HG02678 (cell line): ENCODE measurements at regions not wholly inside any gene's neighbourhood (a gene's known extent, or its start where the extent isn't known, plus 50 kb on each side); places are given as distances from the start of the nearest gene placed in this dataset.
"Not testable (repeated sequence)": the region's sequence is repeated elsewhere in the genome, so short reads cannot be mapped to it uniquely, and the experiment has no call there.

Experiments
- ATAC-seq: cut with Tn5 transposase; IDR thresholded peaks from one replicate; pipeline ENCODE4 v1.9.1; 2021; ENCODE audit warnings: mild to moderate bottlenecking, moderate library complexity; ENCODE audit not compliant: unreplicated experiment

DNA sequence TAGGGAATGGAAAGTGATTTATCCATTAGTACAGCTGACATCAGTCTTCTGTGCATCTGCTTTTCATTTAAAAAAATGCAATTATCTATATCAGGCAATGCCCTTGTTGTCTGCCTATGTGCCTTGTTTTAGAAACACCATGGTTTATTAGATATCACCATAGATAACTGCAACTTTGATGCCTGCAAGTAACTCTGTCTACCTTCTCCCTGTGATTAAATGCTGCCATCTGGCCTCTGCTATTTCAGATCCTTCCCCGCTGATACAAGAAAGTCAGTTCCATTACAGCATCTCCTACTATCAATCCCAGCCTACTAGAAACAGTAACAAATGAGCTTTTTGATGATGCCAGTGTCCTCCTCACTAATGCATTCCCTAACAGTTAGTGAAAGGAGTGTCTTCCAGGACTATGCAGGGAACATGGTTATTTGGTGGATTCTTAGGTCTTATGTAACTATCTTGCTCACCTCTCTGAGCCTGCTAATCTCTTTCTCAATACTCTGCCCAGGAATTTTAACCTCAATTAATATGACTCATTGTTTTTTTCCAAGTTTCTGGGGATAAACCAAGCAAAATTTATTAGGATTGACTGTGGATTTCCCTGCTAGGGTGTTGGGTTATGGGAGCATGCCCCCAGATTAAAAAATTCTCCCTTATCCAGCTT lies 444.9 kb downstream of the RAPGEF2 start:
- ATAC-seq: no peak

- ATAC-seq: no peak
Measured at GRCh38 chr4:159549098-159549518, 446.2 kb downstream of the RAPGEF2 start.

- ATAC-seq: no peak
Measured at GRCh38 chr4:159551281-159551680, 448.4 kb downstream of the RAPGEF2 start.

GRCh38 chr4:159552979-159553768 lies 450.3 kb downstream of the RAPGEF2 start:
- no peak for ATAC-seq

DNA sequence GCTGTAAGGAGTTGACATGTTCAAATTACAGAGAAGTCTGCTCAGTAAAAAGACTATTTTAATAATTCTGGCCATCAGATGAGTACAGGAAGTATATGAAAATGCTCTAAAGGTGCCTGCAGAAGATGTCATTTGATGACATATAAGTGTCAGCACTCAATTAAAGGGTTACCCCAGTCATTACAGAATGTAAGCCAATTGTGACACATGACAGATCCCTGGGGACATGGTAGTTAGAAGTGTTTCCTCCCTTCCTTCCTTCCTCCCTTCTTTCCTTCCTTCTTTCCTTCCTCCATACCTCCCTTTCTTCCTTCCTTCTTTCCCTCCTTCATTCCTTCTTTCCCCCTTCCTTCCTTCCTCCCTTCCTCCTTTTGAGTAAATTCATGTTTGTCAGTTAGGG lies 453.0 kb downstream of the RAPGEF2 start:
- no peak for ATAC-seq

DNA sequence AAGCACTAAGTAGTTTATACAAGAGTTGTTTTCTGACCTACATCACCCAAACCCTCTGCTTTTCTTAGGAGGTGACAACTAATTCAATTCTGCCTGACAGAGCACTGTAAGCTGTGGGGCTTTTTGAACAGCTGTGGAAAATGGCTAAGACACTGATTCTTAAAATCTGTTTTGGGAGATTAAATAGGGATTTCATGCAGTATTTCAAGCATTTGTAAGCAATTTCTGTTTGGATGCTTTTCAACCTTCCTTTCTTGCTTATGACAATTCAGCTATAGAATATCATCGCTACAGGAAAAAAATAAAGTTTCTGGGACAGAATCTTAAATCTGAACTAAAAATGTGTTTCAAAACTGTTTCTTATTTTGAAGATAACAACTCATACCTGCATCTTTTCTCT lies 459.5 kb downstream of the RAPGEF2 start:
- ATAC-seq: no peak

GRCh38 chr4:159563257-159563656 lies 460.4 kb downstream of the RAPGEF2 start:
- no peak for ATAC-seq

GRCh38 chr4:159564615-159565014 lies 461.7 kb downstream of the RAPGEF2 start:
- no peak for ATAC-seq

- ATAC-seq: no peak
Measured at GRCh38 chr4:159566786-159567185, 463.9 kb downstream of the RAPGEF2 start.

DNA sequence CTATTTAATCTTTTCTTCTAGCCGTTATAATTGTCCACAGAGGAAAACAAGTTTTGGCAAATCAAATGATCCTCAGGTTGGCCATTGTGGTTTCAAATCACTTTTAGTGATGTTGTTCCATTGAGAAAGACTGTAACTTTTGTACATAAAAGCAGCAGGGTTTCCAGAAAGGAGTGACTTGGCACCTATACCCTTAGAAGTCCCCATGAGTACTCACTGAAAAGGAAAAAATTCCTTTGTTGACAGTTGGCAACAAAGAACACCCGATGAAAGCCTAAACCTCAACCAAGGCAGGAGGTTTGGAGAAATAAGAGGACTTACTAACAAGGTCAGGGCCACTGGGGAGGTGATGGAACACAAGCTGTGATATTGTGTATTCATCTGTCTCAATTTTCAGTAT lies 474.4 kb downstream of the RAPGEF2 start:
- ATAC-seq: no peak

DNA sequence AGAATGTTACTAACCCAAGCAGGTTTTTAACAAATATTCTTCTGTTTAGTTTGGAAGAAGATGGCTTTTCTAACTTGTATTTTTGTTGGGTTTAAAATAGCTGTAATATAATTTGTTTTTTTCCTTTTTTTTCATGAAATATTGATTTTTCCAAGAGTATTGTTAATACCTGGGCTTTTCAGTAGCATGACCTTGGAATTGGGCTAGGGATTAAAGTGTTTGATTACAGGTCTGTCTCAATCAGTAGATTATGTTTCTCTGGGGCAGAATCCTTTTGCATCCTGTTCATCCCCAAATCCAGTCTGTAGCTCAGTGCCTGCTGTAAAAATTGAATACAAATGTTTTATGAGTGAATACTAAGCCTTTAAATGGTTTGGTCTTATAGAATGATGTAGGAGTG lies 479.8 kb downstream of the RAPGEF2 start:
- ATAC-seq: no peak

DNA sequence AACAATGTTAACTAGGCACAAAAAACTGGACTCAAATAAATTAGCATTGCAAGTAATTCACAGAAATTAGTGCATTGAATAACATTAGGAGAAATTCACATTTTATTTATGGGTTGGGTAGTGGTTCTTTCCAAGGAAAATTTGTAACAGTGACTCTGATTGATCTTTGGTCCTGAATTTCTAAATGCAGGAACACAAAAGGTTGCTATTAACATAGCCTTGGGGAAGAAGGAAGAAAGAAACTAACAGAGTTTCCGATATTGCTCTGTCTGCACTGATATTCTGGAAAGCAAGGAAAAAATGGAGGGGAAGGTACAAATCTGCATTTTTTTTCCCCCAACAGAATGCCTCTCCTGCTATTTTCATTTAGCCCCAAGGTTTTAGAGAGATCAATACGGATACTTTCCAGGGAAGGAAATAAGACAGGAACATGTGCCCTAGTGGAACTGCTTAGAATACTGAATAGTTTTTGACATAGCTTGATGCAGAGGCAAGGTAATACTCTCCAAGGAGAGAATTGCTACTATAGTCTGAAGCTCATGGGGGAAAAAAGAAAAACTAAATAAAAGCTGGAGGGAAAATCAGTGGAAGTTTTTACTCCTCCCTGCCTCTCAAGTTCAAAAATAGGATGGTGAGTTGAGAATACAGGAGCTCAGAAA lies 490.1 kb downstream of the RAPGEF2 start:
- ATAC-seq: no peak

DNA sequence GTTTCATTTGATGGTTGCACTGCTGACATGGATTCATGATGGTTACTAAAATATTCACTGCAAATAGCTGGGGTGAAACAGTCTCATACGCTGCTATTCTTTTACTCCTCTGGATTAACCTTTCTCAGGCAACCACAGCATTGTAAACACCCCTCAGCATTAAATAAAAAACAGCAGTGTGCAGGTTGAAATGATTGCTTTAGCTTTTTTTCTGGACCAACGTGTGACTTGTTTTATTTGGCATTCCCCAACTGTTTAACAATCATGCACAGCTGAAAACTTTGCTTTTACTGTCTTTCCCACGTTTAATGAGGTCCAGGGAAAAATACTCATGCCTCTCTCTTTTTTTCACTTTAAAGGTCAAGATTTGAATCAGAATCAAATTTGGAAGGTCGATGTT lies 490.8 kb downstream of the RAPGEF2 start:
- ATAC-seq: no peak

- ATAC-seq: no peak
Measured at GRCh38 chr4:159594576-159594975, 491.7 kb downstream of the RAPGEF2 start.

DNA sequence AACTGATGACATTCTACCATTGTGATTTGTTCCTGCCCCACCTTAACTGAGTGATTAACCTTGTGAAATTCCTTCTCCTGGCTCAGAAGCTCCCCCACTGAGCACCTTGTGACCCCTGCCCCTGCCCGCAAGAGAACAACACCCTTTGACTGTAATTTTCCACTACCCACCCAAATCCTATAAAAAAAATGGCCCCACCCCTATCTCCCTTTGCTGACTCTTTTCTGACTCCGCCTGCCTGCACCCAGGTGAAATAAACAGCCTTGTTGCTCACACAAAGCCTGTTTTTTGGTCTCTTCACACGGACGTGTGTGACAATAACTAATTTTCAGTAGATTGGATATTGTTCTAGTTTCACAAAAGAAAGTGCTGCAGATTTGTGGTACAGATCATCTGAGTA lies 492.2 kb downstream of the RAPGEF2 start:
- ATAC-seq: not testable (repeated sequence)

DNA sequence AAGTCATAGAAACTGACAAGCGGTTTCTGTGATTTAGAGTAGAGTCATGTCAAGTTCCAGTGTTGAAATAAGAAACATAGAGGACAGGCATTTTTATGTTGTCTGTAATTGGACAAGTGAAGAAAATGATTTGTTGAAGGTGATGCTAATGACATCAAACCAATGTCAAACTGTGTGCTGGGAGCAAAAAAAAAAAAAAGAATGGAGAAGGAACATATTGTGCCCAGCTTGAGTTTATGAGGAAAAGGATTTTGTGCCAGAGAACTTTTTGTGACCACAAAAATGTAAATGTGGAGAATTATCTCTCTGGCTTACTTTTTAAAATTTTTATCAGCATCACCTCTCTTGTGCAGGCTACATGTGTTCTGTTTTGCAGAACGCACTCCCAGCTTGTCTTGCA lies 495.7 kb downstream of the RAPGEF2 start:
- ATAC-seq: no peak

DNA sequence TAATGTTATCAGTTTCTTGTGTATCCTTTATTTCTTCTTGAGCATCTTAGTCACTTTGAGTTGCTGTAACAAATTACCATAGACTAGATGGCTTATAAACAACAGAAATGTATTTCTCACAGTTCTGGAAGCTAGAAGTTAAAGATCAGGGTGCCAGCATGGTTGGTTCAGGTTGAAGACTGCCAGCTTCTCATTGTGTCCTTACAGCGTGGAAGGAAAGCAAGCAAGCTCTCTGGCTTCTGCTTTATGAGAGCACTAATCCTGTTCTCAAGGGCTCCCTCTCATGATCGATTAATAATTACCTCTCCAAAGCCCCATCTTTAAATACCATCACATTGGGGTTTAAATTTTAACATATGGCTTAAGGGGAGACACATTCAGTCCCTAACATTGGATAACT lies 497.2 kb downstream of the RAPGEF2 start:
- ATAC-seq: no peak

- ATAC-seq: no peak
Measured at GRCh38 chr4:159604781-159605180, 501.9 kb downstream of the RAPGEF2 start.

GRCh38 chr4:159606835-159607234 lies 504.0 kb downstream of the RAPGEF2 start:
- no peak for ATAC-seq

DNA sequence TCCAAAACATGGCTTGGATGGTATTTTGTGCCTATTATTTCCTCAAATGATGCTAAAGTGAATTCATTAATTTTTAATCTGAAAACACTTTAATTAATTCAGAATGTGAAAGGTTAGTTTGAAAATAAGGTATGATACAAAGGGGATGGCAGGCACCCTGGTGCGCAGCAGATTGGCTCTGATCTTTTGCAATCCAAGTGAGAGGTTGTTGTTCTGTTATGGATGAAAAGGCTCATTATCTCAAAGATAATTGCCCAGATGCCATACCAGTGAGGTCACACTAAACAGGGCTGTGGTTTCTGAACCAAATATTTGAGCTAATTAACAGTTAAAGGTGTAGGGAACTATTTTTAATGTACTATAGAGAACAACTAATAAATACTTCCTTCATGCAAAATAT lies 504.9 kb downstream of the RAPGEF2 start:
- no peak for ATAC-seq

- ATAC-seq: no peak
Measured at GRCh38 chr4:159608436-159608835, 505.6 kb downstream of the RAPGEF2 start.

DNA sequence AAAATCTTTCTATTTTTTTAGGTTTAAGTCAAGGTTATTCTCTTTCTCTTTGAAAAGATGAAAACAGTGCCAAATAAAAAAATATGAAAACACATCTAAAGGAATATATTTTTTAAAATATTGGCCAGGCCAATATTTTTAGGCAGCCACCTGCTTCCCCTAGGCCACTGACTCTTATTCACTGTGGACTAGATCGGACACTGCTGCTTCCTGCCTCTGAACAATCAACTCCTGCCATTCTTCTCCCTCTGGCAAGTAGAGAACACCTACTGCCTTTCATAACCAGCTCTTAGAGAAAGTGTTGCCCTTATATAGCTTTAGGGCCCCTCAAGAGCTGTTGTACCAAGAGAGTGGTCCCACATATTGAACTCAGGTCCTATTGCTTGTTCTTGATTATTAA lies 529.2 kb downstream of the RAPGEF2 start:
- ATAC-seq: no peak
